Loucy (cell line): ENCODE measurements at regions not wholly inside any gene's neighbourhood (a gene's known extent, or its start where the extent isn't known, plus 50 kb on each side); places are given as distances from the start of the nearest gene placed in this dataset.

Source experiments
- H2AFZ ChIP-seq: fragments of 200-600 bp; sonication (generic); 2 replicates; pipeline ENCODE4 v1.6.0; 2016; ENCODE audit warnings: antibody characterized with exemption, mild to moderate bottlenecking, low read length, moderate library complexity
- H3F3A ChIP-seq: fragments of 200-600 bp; 2 replicates; pipeline ENCODE4 v1.6.0; 2016; ENCODE audit warnings: antibody characterized with exemption, low read depth, mild to moderate bottlenecking
- H3K27me3 ChIP-seq: fragments of 200-600 bp; sonication (generic); 2 replicates; pipeline ENCODE4 v1.6.1; 2014; ENCODE audit warnings: low read length, mild to moderate bottlenecking; ENCODE audit not compliant: insufficient read depth, poor library complexity, severe bottlenecking
- H3K36me3 ChIP-seq: fragments of 200-600 bp; sonication (generic); 2 replicates; pipeline ENCODE4 v1.6.1; 2016; ENCODE audit warnings: low read length; ENCODE audit not compliant: insufficient read depth
- H3K4me1 ChIP-seq: fragments of 200-600 bp; sonication (generic); 2 replicates; pipeline ENCODE4 v1.5.1; 2014; ENCODE audit warnings: low read length, mild to moderate bottlenecking; ENCODE audit not compliant: insufficient read depth, poor library complexity, severe bottlenecking
- H3K4me2 ChIP-seq: fragments of 200-600 bp; sonication (generic); 2 replicates; pipeline ENCODE4 v1.6.0; 2014; ENCODE audit warnings: antibody characterized with exemption, low read length, low read depth, mild to moderate bottlenecking; ENCODE audit not compliant: poor library complexity, severe bottlenecking
- H3K4me3 ChIP-seq: fragments of 200-600 bp; sonication (generic); 2 replicates; pipeline ENCODE4 v1.5.1; 2014; ENCODE audit warnings: low read length, mild to moderate bottlenecking, mixed read lengths; ENCODE audit not compliant: poor library complexity, severe bottlenecking
- H3K79me2 ChIP-seq: fragments of 200-600 bp; sonication (generic); 2 replicates; pipeline ENCODE4 v1.6.1; 2014; ENCODE audit warnings: low read length; ENCODE audit not compliant: insufficient read depth
- H3K9ac ChIP-seq: fragments of 200-600 bp; sonication (generic); 2 replicates; pipeline ENCODE4 v1.6.0; 2014; ENCODE audit warnings: mild to moderate bottlenecking, low read depth, low read length, moderate library complexity; ENCODE audit not compliant: poor library complexity, severe bottlenecking
- H3K9me2 ChIP-seq: fragments of 200-600 bp; sonication (generic); replicated peaks from 2 replicates; pipeline ENCODE4 v1.6.1; 2016; ENCODE audit warnings: low read depth, low read length, mixed read lengths
- H3K9me3 ChIP-seq: fragments of 200-600 bp; sonication (generic); 2 replicates; pipeline ENCODE4 v1.6.1; 2014; ENCODE audit warnings: mild to moderate bottlenecking, antibody characterized with exemption, low read length, low read depth; ENCODE audit not compliant: insufficient read depth
- H4K20me1 ChIP-seq: fragments of 200-600 bp; sonication (generic); 2 replicates; pipeline ENCODE4 v1.6.0; 2014; ENCODE audit warnings: antibody characterized with exemption, low read length, mild to moderate bottlenecking; ENCODE audit not compliant: insufficient read depth, poor library complexity, severe bottlenecking
- CTCF ChIP-seq: fragments of 200-600 bp; sonication (generic); conservative IDR thresholded peaks from 2 replicates; pipeline ENCODE4 v1.5.1; 2014; ENCODE audit warnings: mild to moderate bottlenecking, antibody characterized with exemption, low read length
- EZH2phosphoT487 ChIP-seq: fragments of 200-600 bp; IDR thresholded peaks from 2 replicates; pipeline ENCODE4 v1.6.1; 2018; ENCODE audit warnings: antibody characterized with exemption, mild to moderate bottlenecking, moderate library complexity, borderline replicate concordance

GRCh38 chr10:78895469-78895868 is 173.3 kb upstream of the ZMIZ1 start:
- H3K27me3 ChIP-seq = no peaks in the 10 kb centered on the region
- H3K9ac ChIP-seq = no peak overlapping the region
- H3K9me3 ChIP-seq = no peaks in the 10 kb centered on the region; the same call in 1 of the 2 replicates
- no peak for TF ChIP-seq CTCF
- no peak for TF ChIP-seq EZH2phosphoT487
- H3K9me2 ChIP-seq = no peaks in the 10 kb centered on the region
- no peak overlapping the region for H3K4me3 ChIP-seq
- no peaks in the 10 kb centered on the region for H4K20me1 ChIP-seq
- no peaks in the 10 kb centered on the region for H3K36me3 ChIP-seq
- H3K4me2 ChIP-seq = no peak overlapping the region
- H3F3A ChIP-seq = no peaks in the 10 kb centered on the region
- peaks cover 8% of the 10 kb centered on the region for H3K4me1 ChIP-seq
- H3K79me2 ChIP-seq = no peaks in the 10 kb centered on the region
- no peak overlapping the region for H2AFZ ChIP-seq

- Histone ChIP-seq H3K4me3 (no peak overlapping the region), H3K9me3 (no peaks in the 10 kb centered on the region; the same call in 1 of the 2 replicates), H3K4me2 (no peak overlapping the region), H4K20me1 (no peaks in the 10 kb centered on the region), H3K79me2 (no peaks in the 10 kb centered on the region), H3K4me1 (peaks cover 6% of the 10 kb centered on the region), H3K9me2 (no peaks in the 10 kb centered on the region), H3K27me3 (no peaks in the 10 kb centered on the region), H3K9ac (no peak overlapping the region), H3F3A (no peaks in the 10 kb centered on the region), H2AFZ (no peak overlapping the region), H3K36me3 (no peaks in the 10 kb centered on the region)
- no peak for TF ChIP-seq EZH2phosphoT487
- TF ChIP-seq CTCF = no peak
Measured at GRCh38 chr10:78896159-78896928, 172.4 kb upstream of the ZMIZ1 start.

- H3K36me3 ChIP-seq = no peaks in the 10 kb centered on the region
- no peaks in the 10 kb centered on the region for H3K9me2 ChIP-seq
- no peak overlapping the region for H3K4me3 ChIP-seq
- H3K9ac ChIP-seq = no peak overlapping the region
- TF ChIP-seq EZH2phosphoT487 (no peak), CTCF (no peak)
- H4K20me1 ChIP-seq = no peaks in the 10 kb centered on the region
- no peaks in the 10 kb centered on the region for H3K27me3 ChIP-seq
- H2AFZ ChIP-seq = no peak overlapping the region
- no peaks in the 10 kb centered on the region; the same call in 1 of the 2 replicates for H3K9me3 ChIP-seq
- no peaks in the 10 kb centered on the region for H3K4me1 ChIP-seq
- H3F3A ChIP-seq = no peaks in the 10 kb centered on the region
- no peak overlapping the region for H3K4me2 ChIP-seq
- H3K79me2 ChIP-seq = no peaks in the 10 kb centered on the region
Measured at GRCh38 chr10:78898341-78899097, 170.2 kb upstream of the ZMIZ1 start.
